ENCODE measurements at regions not wholly inside any gene's neighbourhood (a gene's known extent, or its start where the extent isn't known, plus 50 kb on each side); places are given as distances from the start of the nearest gene placed in this dataset.

DNA sequence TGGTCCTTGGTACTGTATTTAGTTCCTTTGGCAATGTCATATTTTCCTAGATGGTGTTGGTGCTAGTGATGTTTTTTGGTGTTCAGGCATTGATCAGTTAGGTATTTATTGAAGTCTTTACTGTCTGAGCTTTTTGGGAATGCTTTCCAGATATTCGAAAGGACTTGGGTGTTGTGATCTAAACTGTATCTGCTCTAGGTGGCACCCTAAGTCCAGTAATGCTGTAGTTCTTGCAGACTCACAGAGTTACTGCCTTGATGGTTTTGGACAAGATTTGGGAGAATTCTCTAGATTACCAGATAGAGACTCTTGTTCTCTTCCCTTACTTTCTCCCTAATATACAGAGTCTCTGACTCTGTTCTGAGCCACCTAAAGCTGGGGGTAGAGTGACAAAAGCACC, 513.6 kb upstream of the PITX2 start:
- TF ChIP-seq, protein P1, sequence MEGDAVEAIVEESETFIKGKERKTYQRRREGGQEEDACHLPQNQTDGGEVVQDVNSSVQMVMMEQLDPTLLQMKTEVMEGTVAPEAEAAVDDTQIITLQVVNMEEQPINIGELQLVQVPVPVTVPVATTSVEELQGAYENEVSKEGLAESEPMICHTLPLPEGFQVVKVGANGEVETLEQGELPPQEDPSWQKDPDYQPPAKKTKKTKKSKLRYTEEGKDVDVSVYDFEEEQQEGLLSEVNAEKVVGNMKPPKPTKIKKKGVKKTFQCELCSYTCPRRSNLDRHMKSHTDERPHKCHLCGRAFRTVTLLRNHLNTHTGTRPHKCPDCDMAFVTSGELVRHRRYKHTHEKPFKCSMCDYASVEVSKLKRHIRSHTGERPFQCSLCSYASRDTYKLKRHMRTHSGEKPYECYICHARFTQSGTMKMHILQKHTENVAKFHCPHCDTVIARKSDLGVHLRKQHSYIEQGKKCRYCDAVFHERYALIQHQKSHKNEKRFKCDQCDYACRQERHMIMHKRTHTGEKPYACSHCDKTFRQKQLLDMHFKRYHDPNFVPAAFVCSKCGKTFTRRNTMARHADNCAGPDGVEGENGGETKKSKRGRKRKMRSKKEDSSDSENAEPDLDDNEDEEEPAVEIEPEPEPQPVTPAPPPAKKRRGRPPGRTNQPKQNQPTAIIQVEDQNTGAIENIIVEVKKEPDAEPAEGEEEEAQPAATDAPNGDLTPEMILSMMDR (IDR thresholded peaks at IDR 0.05): no peak
- no peak for TF ChIP-seq EZH2 (IDR thresholded peaks at IDR 0.05; ENCODE audit: borderline replicate concordance, insufficient read depth, low read depth, low read length, poor library complexity, severe bottlenecking)

Measured in B cell (primary cell).